Endodermal cell (in vitro differentiated cells): ENCODE measurements at regions not wholly inside any gene's neighbourhood (a gene's known extent, or its start where the extent isn't known, plus 50 kb on each side); places are given as distances from the start of the nearest gene placed in this dataset.

Experiments
- DNase-seq: peaks from one replicate; pipeline ENCODE4 v3.0.0-alpha.2; 2017
- H3K27ac ChIP-seq: 2 replicates; pipeline ENCODE4 v1.5.1; 2013; ENCODE audit warnings: mild to moderate bottlenecking, low read depth, low read length, moderate library complexity
- H3K27me3 ChIP-seq: 2 replicates; pipeline ENCODE4 v1.6.1; 2013; ENCODE audit warnings: mild to moderate bottlenecking, low read length, moderate library complexity; ENCODE audit not compliant: insufficient read depth, control insufficient read depth, poor library complexity, severe bottlenecking
- H3K36me3 ChIP-seq: 2 replicates; pipeline ENCODE4 v1.7.0; 2013; ENCODE audit warnings: mild to moderate bottlenecking, low read length, moderate library complexity; ENCODE audit not compliant: control insufficient read depth, insufficient read depth
- H3K4me1 ChIP-seq: one replicate; pipeline ENCODE4 v1.7.0; 2013; ENCODE audit warnings: low read length; ENCODE audit not compliant: control insufficient read depth, insufficient read depth
- H3K4me3 ChIP-seq: 2 replicates; pipeline ENCODE4 v1.5.1; 2013; ENCODE audit warnings: mild to moderate bottlenecking, low read length, moderate library complexity
- H3K9ac ChIP-seq: 2 replicates; pipeline ENCODE4 v1.6.1; 2013; ENCODE audit warnings: mild to moderate bottlenecking, low read length, moderate library complexity; ENCODE audit not compliant: poor library complexity, severe bottlenecking; ENCODE audit errors: extremely low read depth
- H3K9me3 ChIP-seq: 2 replicates; pipeline ENCODE4 v1.6.1; 2013; ENCODE audit warnings: mild to moderate bottlenecking, low read length, moderate library complexity; ENCODE audit not compliant: control insufficient read depth
- H3K27ac Mint-ChIP-seq: 2 replicates; pipeline ENCODE4 v1.8.0; 2020; ENCODE audit warnings: mixed read lengths
- H3K27me3 Mint-ChIP-seq: 2 replicates; pipeline ENCODE4 v1.8.0; 2021; ENCODE audit warnings: mild to moderate bottlenecking, mixed read lengths; ENCODE audit not compliant: insufficient read depth
- H3K36me3 Mint-ChIP-seq: 2 replicates; pipeline ENCODE4 v1.8.0; 2020; ENCODE audit warnings: low read depth, mixed read lengths
- H3K4me1 Mint-ChIP-seq: 2 replicates; pipeline ENCODE4 v1.8.0; 2020; ENCODE audit warnings: mixed read lengths
- H3K4me3 Mint-ChIP-seq: 2 replicates; pipeline ENCODE4 v1.8.0; 2020; ENCODE audit warnings: mild to moderate bottlenecking, moderate library complexity, mixed read lengths
- H3K9me3 Mint-ChIP-seq: 2 replicates; pipeline ENCODE4 v1.8.0; 2020; ENCODE audit warnings: mild to moderate bottlenecking, mixed read lengths
- CTCF ChIP-seq: fragments of 200-600 bp; sonication (generic); conservative IDR thresholded peaks from 2 replicates; pipeline ENCODE4 v1.5.0; 2021; ENCODE audit warnings: antibody characterized with exemption, mild to moderate bottlenecking
- WGBS, 2 experiments: methylation state at CpG; one replicate each; pipeline versions ENCODE4 v1.1.5 to v1.1.7; 2013; ENCODE audit warnings: missing lambda C conversion rate in 2 of 2, mixed read lengths in 1 of 2; ENCODE audit not compliant: insufficient coverage in 1 of 2, insufficient read length in 1 of 2; 5-methylcytosine and 5-hydroxymethylcytosine counted together

- no peak for DNase-seq
- Mint-ChIP-seq H3K36me3 (no peaks in the 10 kb centered on the region), H3K27ac (no peak overlapping the region), H3K27me3 (no peaks in the 10 kb centered on the region), H3K9me3 (no peaks in the 10 kb centered on the region), H3K4me3 (no peak overlapping the region), H3K4me1 (no peaks in the 10 kb centered on the region)
- no peak overlapping the region for H3K27ac ChIP-seq
- WGBS, 2 experiments: 91 to 100% methylated on average over 1 to 2 of the region's 2 CpGs
- H3K27me3 ChIP-seq: no peaks in the 10 kb centered on the region
- no peaks in the 10 kb centered on the region for H3K36me3 ChIP-seq
- H3K9ac ChIP-seq: no peak overlapping the region
- TF ChIP-seq CTCF: no peak
- H3K9me3 ChIP-seq: no peaks in the 10 kb centered on the region
- H3K4me1 ChIP-seq: no peaks in the 10 kb centered on the region
- no peak overlapping the region for H3K4me3 ChIP-seq
Measured at GRCh38 chr10:56623064-56623463, 262.0 kb upstream of the ZWINT start.

GRCh38 chr10:56622335-56622973 lies 261.4 kb upstream of the ZWINT start:
- Mint-ChIP-seq H3K4me3 (no peak overlapping the region), H3K27ac (no peak overlapping the region), H3K36me3 (no peaks in the 10 kb centered on the region), H3K27me3 (no peaks in the 10 kb centered on the region), H3K4me1 (no peaks in the 10 kb centered on the region), H3K9me3 (no peaks in the 10 kb centered on the region)
- H3K9ac ChIP-seq: no peak overlapping the region
- no peak for DNase-seq
- no peaks in the 10 kb centered on the region for H3K36me3 ChIP-seq
- no peak overlapping the region for H3K27ac ChIP-seq
- no peaks in the 10 kb centered on the region for H3K9me3 ChIP-seq
- H3K4me1 ChIP-seq: no peaks in the 10 kb centered on the region
- TF ChIP-seq CTCF: no peak
- 92 to 100% methylated on average over 1 to 2 of the region's 2 CpGs for WGBS, 2 experiments
- no peaks in the 10 kb centered on the region for H3K27me3 ChIP-seq
- no peak overlapping the region for H3K4me3 ChIP-seq

GRCh38 chr10:56606202-56606601 lies 245.1 kb upstream of the ZWINT start:
- WGBS, 2 experiments: no CpG with 5 or more reads among the region's 1 CpG
- no peaks in the 10 kb centered on the region for H3K27me3 ChIP-seq

More at GRCh38 chr10:56606202-56606601, 245.1 kb upstream of the ZWINT start:
- Histone ChIP-seq H3K9ac (no peak overlapping the region), H3K4me1 (no peaks in the 10 kb centered on the region), H3K9me3 (no peaks in the 10 kb centered on the region), H3K27ac (no peak overlapping the region), H3K4me3 (no peak overlapping the region), H3K36me3 (no peaks in the 10 kb centered on the region)
- Mint-ChIP-seq H3K36me3 (no peaks in the 10 kb centered on the region), H3K27ac (no peak overlapping the region), H3K9me3 (no peaks in the 10 kb centered on the region), H3K4me1 (peaks cover 3% of the 10 kb centered on the region), H3K27me3 (no peaks in the 10 kb centered on the region), H3K4me3 (no peak overlapping the region)
- TF ChIP-seq CTCF: no peak
- DNase-seq: no peak
